ENCODE measurements at regions not wholly inside any gene's neighbourhood (a gene's known extent, or its start where the extent isn't known, plus 50 kb on each side); places are given as distances from the start of the nearest gene placed in this dataset.

DNA sequence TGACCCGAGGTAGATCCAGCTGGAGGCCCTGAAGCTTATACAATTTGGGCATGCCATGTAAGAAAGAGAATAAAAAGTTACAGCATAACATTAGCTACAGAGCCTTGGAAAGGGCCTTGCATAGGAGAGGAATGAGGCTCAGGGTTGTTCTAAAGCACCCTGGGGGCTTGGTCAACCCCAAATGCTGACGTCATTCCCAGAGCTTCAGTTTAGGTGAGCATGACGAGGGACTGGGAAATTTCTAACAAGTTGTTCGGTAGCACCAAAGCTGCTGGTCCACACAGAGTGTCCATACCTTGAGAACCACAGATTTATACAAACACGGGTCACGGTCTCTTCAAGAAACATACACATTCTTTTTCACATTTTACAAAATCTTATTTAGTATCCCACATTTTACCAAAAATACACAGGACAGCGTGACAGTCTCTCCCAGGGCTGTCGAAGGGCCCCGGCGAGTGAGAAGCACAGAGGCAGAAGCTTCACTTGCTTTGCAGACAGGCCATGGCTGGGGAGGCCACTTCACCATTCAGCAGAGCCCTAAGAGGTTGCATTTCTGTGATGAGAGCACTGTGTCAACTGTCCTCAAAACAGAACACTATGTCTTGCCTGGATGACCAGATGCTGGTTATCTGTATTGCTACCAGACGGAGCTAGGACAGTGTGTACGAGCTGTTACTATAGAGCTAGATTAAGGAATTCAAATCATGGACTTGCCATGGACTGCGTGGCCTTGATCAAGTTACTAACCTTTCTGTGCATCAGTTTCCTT is 68.2 kb upstream of the ARRDC4 start:
- DNase-seq (ENCODE audit: low spot score): no peak

DNA sequence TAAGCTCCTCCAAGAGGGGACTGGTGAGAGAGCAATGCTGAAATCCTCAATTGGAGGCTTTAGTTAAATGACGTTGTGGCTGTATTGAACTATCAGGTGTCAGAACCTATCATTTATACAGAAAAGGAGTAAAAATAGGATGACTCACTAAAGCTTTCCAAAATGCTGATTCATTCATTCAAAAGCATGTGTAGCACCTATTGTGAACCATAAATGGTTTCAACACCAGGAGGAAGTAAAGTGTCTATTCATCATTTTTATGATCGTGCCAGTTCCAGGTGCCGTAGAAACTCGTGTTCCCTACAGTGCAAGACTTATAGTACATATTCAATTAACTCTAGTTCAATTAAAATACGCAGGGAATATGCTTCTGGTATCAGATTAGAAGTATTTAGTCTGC is 66.5 kb upstream of the ARRDC4 start:
- no peak for DNase-seq (ENCODE audit: low spot score)

DNA sequence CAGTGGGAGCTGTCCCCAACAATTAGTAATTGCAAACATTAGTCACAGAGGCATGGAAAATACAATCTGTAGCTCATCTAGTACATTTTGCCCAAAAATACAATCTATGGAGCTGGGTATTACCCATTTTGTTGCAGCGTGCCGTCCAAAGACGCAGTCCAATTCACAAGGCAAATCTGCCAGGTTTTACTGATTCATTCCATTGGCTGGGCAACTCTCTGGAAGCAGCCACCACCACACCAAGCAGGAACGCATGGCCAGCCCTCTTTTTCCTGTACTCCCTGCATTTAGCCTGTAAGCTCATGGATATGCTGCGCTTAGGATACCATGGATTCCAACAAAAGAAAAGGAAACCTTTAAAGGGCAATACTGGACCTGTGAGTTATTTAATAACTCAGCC is 60.5 kb upstream of the ARRDC4 start:
- DNase-seq (ENCODE audit: low spot score): no peak

DNA sequence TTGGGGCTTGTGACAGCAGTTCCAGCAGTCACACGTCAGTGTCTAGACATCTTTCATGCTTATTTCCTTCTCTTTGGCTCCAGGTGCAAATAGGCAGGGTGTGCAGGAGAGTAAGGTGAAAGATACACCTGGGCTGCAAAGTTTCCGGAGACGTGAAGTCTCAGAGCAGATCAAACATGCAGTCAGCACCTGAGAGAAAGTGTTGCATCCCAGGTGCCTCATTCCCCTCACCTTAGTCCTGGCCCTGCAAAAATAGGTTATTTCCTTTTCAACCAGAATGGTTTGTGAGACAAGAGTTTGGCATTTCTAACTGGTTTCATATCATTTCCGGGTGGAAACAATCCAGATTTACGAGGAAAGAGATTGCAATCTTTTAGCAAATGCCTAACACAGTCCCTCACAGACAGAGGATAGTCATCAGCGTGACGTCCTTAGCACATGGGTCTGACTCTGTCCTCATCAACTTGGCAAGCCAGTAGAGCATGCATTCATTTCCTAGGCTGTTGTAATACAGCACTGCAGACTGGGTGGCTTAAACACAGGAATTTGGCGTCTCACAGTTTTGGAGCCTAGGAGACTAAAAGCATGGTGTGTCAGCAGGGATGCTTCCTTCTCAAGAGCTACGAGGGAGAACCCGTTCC is 58.2 kb upstream of the ARRDC4 start:
- DNase-seq (ENCODE audit: low spot score): peak; percentile 28

DNA sequence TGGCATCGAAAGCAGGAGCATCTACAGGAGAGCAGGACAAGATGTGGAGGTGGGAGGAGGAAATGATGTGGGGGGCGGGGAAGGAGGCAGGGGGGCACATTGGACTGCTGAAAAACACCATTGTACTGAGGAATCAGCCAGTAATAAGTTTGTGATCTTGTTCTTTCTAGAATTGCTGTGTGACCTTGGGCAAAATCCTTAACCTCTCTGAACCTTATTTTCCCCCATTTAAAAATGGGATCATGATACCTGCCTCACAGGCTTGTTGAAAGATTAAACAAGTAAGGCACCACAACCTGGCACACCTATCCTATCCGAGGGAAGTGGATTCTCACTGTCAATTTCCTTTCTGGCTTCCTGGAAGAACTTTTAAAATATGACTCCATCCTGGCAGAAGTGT is 56.9 kb upstream of the ARRDC4 start:
- no peak for DNase-seq (ENCODE audit: low spot score)

DNA sequence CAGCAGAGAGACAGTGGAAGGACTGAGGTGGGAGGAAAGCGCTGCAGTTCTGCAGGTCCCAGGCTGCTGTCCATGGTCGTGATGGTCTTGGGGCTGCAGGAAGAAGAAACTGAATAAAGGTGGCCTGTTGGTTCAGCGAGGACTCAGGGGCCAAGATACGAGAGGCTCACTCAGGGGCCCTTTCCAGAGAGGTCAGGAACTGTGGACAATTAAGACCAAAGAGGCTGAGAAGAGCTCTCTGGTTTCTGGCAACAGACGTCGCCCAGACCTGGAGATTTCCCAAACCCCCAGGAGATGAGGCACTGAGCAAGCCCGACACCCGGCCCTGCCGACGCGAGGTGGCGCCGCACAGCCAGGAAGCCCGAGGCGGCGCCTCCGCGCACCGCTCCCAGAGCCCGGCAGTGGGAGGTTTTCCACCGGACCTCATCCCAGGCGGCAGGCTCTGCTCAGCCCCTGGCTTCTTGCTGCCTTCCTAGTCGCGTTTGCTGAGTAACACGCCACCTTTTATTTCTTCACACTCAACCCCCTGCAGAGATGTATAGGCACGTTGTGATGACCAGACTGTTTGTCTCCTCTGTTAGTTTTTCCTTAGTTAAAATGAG is 56.4 kb upstream of the ARRDC4 start:
- peak; percentile 55 for DNase-seq (ENCODE audit: low spot score)

DNA sequence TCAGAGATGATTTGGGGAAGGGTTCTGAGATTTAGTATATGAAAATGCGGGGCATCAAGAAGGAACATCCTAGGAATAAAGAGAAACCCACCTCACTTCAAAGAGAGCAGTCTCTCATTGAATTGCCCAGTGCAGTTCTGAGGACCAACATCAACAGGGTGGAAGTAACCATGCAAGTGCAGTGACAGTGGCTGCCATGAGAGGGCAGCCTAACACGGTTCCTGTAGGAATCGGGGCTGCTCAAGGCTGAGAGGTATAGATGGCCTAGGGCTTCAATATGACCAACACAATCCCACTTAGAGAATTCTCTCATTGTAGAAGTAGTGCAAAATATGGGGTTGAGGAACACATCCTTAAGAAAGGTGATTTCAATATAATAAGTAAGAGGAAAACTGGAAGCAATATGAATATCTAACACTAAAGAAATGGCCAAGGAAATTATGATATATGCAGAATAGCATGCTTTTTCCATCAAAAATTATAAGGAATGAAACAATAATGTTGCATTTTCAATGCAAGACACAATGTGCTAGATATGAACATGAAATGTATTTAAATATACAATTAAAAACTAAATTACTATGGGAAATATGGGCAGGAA is 51.1 kb upstream of the ARRDC4 start:
- peak; percentile 62 for DNase-seq (ENCODE audit: low spot score)

All from COLO829 (cell line).